ENCODE measurements at regions not wholly inside any gene's neighbourhood (a gene's known extent, or its start where the extent isn't known, plus 50 kb on each side); places are given as distances from the start of the nearest gene placed in this dataset.

DNA sequence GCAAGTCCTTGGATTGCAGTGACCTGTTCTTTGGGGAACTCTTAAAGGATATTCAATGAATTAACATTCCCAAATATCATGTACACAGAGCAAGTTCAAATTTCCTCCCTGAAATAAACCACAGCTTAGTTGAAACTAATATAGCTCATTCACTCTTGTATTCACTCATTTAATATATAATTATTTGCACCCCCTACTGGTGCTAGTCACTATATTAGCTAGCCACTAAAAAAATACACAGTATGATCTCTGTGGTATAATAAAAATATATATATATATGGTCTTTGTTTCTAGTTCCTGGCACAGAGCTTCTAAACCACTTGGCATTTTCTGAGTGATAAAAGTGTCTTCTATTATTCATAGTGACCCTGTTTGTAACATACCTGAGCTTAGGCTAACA, 177.3 kb upstream of the LYPLAL1 start:
- H3K4ac ChIP-seq (replicated peaks; ENCODE audit: insufficient read length, low read depth, low read length) = no peak overlapping the region
- H2AFZ ChIP-seq (ENCODE audit: low read length) = no peak overlapping the region
- CTCF ChIA-PET (ENCODE audit: partially characterized antibody) = interaction anchor here (0.7 to 1.3 kb wide), 5 partner anchors 13 to 70 kb away, joined by 3 to 5 read pairs (median 3); no protein-coding TSS in a partner anchor
- no peak overlapping the region for H4K8ac ChIP-seq (ENCODE audit: extremely low read depth, insufficient read depth, low read length)
- H2AK5ac ChIP-seq (ENCODE audit: low read depth, low read length) = no peak overlapping the region
- H3K18ac ChIP-seq (ENCODE audit: extremely low read depth, low read length) = no peak overlapping the region
- H2BK5ac ChIP-seq (ENCODE audit: low read depth, low read length) = no peak overlapping the region
- no peak overlapping the region for H4K5ac ChIP-seq (ENCODE audit: insufficient read length, low read depth, low read length)
- no peaks in the 10 kb centered on the region for H3K27me3 ChIP-seq (replicated peaks in 1 of 4; ENCODE audit: control insufficient read depth in 3 of 4, extremely low read depth in 1 of 4, insufficient read depth in 3 of 4, low read length in 3 of 4)
- H2BK12ac ChIP-seq (ENCODE audit: low read depth, low read length) = no peak overlapping the region
- no peak for DNase-seq (ENCODE audit: low read depth in 1 of 2, low spot score in 2 of 2)
- POLR2A ChIA-PET (ENCODE audit: partially characterized antibody) = no interaction called here
- H3K14ac ChIP-seq (ENCODE audit: insufficient read length) = no peak overlapping the region
- H3K27ac ChIP-seq (ENCODE audit: low read depth, low read length) = no peak overlapping the region
- H3K9me3 ChIP-seq (ENCODE audit: insufficient read depth in 2 of 2, low read depth in 1 of 2, low read length in 1 of 2) = no peaks in the 10 kb centered on the region
- no peak overlapping the region for H3K23ac ChIP-seq (ENCODE audit: insufficient read length)
- H3K4me2 ChIP-seq (ENCODE audit: insufficient read depth in 1 of 2, low read depth in 2 of 2, low read length in 2 of 2) = no peak overlapping the region
- FAIRE-seq = no peak
- no peak overlapping the region for H2BK15ac ChIP-seq (ENCODE audit: low read length)
- no peak overlapping the region for H2BK20ac ChIP-seq (ENCODE audit: low read length)
- no peak overlapping the region for H3K4me3 ChIP-seq (ENCODE audit: extremely low read depth in 1 of 4, insufficient read depth in 2 of 4, low read depth in 3 of 4, low read length in 4 of 4)
- no peaks in the 10 kb centered on the region for H3K79me1 ChIP-seq (ENCODE audit: low read depth, low read length)
- H3K4me1 ChIP-seq (replicated peaks in 1 of 4; ENCODE audit: control insufficient read depth in 3 of 4, insufficient read depth in 4 of 4, low read length in 3 of 4) = no peaks in the 10 kb centered on the region
- H4K91ac ChIP-seq (replicated peaks; ENCODE audit: insufficient read length, low read length) = no peak overlapping the region
- H3K36me3 ChIP-seq (ENCODE audit: control insufficient read depth in 2 of 4, insufficient read depth in 4 of 4, low read length in 3 of 4) = no peaks in the 10 kb centered on the region
- no peaks in the 10 kb centered on the region for H4K20me1 ChIP-seq (replicated peaks in 1 of 2; ENCODE audit: control insufficient read depth in 1 of 2, insufficient read depth in 2 of 2, low read length in 2 of 2)
- no peak overlapping the region for H3K9ac ChIP-seq (replicated peaks in 1 of 4; ENCODE audit: extremely low read depth in 1 of 4, low read depth in 3 of 4, low read length in 3 of 4)
- no peaks in the 10 kb centered on the region for H3K23me2 ChIP-seq (ENCODE audit: low read depth, low read length)
- no peak overlapping the region for H2BK120ac ChIP-seq (replicated peaks; ENCODE audit: low read depth, low read length)
- H3K56ac ChIP-seq (replicated peaks; ENCODE audit: insufficient read length, low read depth, low read length) = no peak overlapping the region
- H3K79me2 ChIP-seq (ENCODE audit: control insufficient read depth in 1 of 2, insufficient read depth in 2 of 2, low read length in 2 of 2) = no peaks in the 10 kb centered on the region
- TF ChIP-seq NANOG (IDR thresholded peaks at IDR 0.05; ENCODE audit: insufficient read depth, low read depth, low read length, poor library complexity, severe bottlenecking) = no peak
- no peak for TF ChIP-seq CTCF (IDR thresholded peaks at IDR 0.05; ENCODE audit: control extremely low read depth in 1 of 3, insufficient read depth in 1 of 3, low read depth in 1 of 3, low read length in 3 of 3)
- no peak for TF ChIP-seq POU5F1 (IDR thresholded peaks at IDR 0.05; ENCODE audit: low read depth, low read length)
- no peak for TF ChIP-seq CHD2 (IDR thresholded peaks at IDR 0.05; ENCODE audit: low read length)
- no peak for TF ChIP-seq GABPA (IDR thresholded peaks at IDR 0.05; ENCODE audit: borderline replicate concordance, insufficient read depth, low read length)
- TF ChIP-seq KDM1A (IDR thresholded peaks at IDR 0.05; ENCODE audit: borderline replicate concordance, low read length) = no peak
- TF ChIP-seq RNF2 (IDR thresholded peaks at IDR 0.05; ENCODE audit: borderline replicate concordance, low read depth, low read length, missing control alignments, poor library complexity, severe bottlenecking) = no peak
- TF ChIP-seq CBX5 (IDR thresholded peaks at IDR 0.05; ENCODE audit: low read depth, low read length) = no peak
- TF ChIP-seq RXRA (IDR thresholded peaks at IDR 0.05; ENCODE audit: insufficient read depth, low read depth, low read length) = no peak
- TF ChIP-seq TAF7 (optimal IDR thresholded peaks at IDR 0.05; ENCODE audit: borderline replicate concordance, low read depth, low read length) = no peak
